Hematopoietic multipotent progenitor cell treated with erythropoietin and hydrocortisone succinate and interleukin-3 and kit ligand, for 8 days (in vitro differentiated cells): ENCODE measurements at regions not wholly inside any gene's neighbourhood (a gene's known extent, or its start where the extent isn't known, plus 50 kb on each side); places are given as distances from the start of the nearest gene placed in this dataset.

Experiments
- DNase-seq: peaks from one replicate; pipeline ENCODE4 v3.0.0-alpha.2; 2015

- no peak for DNase-seq
These were observed 507.3 kb upstream of the ROBO1 start for GRCh38 chr3:80275120-80275519.

DNA sequence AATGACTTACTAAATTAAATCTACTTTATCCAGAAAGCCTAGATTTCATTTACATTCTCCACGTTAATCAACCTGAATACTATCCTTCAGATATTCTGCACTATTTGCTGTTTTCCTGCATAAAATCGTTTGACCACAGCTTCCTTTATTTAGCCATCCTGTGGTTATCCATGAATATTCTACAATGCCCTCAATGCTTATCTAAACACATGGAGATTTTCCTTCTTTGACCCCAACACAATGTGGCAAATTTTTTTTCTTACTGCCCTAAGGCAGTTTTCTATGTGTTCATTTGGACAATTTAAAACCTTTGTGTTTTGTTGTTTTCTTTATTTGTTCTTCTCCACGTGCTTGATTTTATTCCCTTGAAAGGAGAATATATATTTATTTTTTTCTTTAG, 495.5 kb upstream of the ROBO1 start:
- no peak for DNase-seq

DNA sequence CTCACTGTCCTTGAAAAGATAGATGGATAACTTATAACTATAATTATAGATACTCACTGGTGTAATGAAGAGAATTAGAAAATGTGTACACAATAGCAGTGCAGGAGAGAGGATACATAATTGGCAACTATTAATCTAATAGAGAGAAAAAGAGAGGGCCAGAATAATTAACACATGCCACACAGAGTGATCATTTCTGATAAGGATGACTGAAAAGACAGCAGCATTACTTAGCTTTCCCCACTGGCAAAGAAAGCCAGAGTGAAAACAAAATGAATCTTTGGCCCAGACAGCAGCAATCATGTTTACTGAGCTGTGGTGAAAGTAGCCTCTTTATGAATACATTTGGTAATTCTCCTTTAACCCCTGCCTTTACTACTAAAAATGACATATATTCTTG, 493.3 kb upstream of the ROBO1 start:
- DNase-seq: no peak

GRCh38 chr3:80259736-80260135, 491.9 kb upstream of the ROBO1 start:
- DNase-seq: no peak

- DNase-seq: no peak
These were observed 484.3 kb upstream of the ROBO1 start for GRCh38 chr3:80252113-80252512.

GRCh38 chr3:80247766-80248165, 480.0 kb upstream of the ROBO1 start:
- no peak for DNase-seq

DNA sequence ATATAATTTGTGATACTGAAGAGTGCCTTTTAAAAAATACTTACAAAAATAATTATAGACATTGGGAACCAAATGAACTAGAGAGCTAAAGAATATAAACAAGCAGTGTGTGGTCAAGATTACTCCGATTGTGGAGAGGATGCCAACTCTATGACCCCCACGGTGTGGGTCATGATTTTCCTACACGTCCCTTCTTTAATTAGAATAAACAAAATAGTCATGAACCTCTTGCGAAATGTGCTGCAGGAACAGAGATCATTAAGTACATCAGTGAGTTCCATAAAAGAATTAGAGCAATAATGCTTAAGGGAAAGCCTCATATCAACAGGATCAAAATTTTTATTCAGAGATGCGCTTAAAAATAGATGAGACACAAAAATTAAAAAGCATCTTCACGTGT, 476.6 kb upstream of the ROBO1 start:
- no peak for DNase-seq

DNA sequence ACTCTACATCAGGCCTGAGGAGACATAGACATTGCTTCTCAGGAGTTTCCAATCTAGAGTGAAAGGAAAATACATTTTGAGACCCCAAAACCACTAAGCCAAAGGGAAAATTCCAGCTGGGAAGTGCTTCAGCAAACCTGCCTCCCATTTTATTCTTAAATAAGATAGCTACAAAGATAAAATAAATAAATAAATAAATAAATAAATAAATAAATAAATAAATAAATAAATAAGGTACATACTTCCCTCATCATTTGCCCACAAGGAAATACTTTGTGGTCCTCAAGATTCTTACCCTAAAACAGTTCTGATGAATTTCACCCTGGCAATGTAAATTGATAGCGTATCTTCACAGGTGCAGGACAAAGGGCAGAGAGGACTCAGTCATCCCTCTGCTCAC, 474.0 kb upstream of the ROBO1 start:
- no peak for DNase-seq

GRCh38 chr3:80239301-80239700, 471.5 kb upstream of the ROBO1 start:
- DNase-seq: no peak

DNA sequence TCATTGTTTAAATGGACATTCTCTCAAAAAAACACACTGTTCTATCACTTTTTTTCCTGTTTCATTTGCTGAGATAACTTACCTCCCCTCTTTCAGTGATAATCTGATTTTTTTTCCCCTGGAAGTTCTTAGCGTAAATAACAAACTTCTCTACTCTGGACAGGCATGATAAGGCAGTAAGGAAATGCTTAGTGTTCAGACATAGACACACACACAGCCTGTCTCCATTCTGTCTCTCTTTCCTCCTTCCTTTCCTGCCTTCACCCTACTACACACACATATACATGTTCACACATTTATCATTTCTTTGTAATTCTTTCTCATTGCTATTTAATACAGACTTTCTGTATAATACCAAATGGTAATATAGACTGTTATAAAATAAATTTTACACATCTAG, 470.8 kb upstream of the ROBO1 start:
- DNase-seq: no peak

DNA sequence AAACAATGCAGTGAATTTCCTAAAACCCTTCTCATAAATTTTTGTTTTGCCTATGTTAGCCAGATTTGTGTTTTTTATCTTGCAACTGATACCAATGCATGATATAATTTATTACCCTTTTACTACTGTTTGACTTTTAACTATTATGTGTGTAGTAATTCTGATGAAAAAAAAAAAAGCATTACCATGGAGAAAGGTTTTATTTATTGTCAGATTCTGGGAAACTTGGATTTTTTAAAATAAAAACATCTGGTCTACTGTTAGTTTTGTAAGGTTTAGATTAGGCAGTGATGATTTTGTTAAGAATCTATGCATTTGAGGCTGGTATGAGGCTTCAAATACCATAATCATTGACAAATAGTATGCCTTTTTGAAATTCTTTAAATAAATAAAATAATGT, 470.4 kb upstream of the ROBO1 start:
- no peak for DNase-seq

- no peak for DNase-seq
These were observed 466.9 kb upstream of the ROBO1 start for GRCh38 chr3:80234706-80235105.

DNA sequence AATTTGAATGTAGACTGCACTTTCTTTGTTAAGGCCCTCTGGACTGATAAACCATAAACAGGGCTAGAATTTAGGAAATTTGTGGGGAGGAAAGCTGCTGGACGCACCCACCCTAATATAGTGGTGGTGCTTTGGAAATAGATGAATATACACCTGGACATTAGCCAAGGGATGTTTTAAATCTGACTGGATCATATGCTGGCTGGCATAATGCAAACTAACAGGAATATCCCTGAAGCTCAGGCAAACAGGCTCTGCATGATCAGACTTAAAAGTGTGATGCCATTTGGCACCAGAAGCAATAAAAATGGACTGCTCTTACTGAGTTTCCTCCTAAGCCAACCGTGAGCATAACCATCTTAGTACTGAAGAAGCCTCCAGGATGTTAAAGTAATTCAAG, 465.8 kb upstream of the ROBO1 start:
- no peak for DNase-seq

DNA sequence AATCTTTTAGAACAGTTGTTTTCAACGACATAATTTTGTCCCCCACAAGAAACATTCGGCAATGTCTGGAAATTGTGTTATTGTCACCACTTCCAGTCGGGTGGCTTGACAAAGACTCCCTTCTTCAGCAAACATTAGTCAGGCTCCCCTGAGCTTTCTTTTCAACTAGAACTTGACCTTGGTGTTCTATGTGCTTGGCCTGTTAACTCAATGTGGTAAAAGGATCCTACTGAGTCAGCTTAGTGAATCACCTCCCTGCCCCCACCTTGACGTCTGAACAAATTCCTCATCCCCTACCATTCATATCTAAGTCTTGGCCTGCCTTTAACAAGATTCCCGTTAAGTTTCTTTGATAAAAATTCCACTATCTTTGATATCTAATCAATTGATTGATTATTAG, 465.0 kb upstream of the ROBO1 start:
- no peak for DNase-seq

DNA sequence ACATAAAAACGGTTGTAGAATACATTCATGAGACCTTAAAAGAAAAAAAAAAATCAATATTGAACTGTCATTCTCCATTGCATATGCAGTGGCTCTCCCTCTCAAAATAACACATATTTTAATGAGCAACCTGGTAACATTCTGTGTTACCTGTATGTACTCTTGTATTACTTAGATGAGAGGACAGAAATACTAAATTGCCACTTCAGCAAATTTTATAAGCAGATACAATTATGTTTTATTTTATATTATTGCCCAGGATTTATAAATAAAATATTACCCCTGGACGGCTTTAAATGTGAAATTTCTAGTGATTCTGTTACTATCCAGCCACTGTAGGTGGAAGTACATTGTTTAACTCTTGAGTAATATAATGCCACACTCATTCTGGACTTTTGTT, 463.2 kb upstream of the ROBO1 start:
- DNase-seq: no peak

- DNase-seq: no peak
These were observed 459.4 kb upstream of the ROBO1 start for GRCh38 chr3:80227216-80227615.

GRCh38 chr3:80215191-80215590, 447.4 kb upstream of the ROBO1 start:
- no peak for DNase-seq

DNA sequence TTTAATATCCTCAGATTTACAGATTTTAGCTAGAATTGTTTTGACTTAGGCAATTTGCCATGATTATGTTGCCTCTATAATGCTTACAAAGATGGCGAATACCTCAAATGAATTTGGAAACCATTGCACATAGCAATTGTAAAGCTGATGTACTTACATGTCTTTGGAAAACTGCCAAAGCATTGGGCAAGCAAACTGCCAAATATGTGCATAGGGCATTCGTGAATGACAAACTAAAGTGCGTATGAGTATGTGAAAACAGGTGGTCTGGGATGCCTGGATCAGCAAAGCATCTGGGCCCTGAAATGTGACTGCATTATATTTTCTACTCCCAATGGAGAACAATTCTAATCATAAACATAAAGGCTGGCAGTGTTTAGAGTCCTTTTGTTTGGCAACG, 445.3 kb upstream of the ROBO1 start:
- DNase-seq: no peak

DNA sequence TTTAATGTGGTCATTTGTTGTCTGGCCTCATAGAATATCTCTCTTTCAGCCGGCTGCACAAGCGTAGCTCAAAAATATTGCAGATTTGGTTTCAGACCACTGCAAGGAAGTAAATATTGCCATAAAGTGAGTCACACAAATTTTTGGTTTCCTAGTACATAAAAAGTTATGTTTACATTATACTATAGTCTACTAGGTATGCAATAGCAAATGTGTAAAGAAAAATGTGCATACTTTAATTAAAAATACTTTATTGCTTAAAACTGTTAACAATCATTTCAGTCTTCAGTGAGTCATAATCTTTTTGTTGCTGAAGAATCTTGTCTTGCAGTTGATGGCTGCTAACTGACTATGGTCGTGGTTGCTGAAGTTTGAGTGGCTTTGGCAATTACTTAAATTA, 425.1 kb upstream of the ROBO1 start:
- DNase-seq: no peak

DNA sequence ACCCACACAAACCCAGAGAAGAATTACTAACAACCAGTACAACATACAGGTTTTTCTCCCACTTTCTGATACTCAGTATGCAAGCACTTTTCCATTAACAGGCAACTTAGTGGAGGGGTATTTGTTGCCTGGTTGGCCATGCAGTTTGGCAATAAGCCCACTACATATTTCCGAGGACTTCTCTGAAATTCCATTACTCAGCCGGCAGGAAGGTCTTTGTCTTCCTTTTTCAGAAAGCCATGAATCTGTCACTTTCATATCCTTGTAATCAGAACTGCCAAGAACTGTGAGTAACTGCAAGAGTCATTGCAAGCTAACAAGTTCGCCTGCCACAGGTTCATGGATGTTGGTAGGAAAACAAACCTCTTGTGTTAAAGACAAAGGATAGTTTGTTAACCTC, 422.3 kb upstream of the ROBO1 start:
- DNase-seq: no peak

- no peak for DNase-seq
These were observed 420.2 kb upstream of the ROBO1 start for GRCh38 chr3:80187981-80188380.

- no peak for DNase-seq
These were observed 392.2 kb upstream of the ROBO1 start for GRCh38 chr3:80159990-80160506.

- no peak for DNase-seq
These were observed 390.5 kb upstream of the ROBO1 start for GRCh38 chr3:80158332-80158731.

DNA sequence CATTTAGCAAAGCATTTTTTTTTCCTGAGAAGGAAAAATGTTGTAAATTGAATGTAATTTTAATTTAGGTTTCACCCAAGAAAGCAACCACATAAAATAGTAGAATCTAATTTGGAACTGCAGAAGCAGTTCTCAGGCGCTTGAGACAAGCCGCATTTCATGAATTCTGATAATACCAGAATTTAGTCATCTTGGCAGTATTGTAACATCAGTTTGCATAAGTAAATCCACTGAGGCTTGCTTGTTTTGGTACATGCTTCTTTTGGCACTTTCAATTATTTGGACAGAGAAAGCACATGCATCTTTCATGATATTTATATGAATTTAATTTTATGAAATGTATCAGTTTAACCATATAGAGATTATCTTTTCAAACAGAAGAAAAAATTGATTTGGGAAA, 389.7 kb upstream of the ROBO1 start:
- DNase-seq: no peak

DNA sequence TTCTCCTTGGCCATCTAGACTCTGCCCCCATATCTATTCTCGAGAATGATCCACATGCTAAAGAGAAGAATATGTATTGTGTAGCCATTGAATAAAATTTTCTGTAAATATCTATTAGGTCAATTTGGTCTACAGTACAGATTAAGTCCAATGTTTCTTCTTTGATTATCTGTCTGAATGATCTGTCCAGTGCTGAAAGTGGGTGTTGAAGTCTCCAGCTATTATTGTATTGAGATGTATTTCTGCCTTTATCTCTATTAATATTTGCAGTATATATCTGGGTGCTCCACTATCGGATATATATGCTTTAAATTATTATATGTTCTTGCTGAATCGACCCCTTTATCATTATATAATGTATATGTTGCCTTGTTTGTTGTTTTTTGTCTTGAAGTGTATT, 384.9 kb upstream of the ROBO1 start:
- DNase-seq: no peak

DNA sequence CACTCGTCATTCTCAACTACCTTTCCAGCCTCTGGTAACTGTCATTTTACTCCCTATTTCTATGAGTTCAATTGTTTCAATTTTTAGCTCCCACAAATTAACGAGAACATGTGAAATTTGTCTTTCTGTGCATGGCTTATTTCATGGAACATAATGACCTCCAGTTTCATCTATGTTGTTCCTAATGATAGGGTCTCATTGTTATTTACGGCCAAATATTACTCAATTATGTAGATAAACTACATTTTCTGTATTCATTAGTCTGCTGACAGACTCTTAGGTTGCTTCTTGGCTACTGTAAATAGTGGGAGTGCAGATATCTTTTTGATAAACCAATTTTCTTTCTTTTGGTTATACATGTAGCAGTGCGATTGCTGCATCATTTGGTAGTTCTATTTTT, 374.9 kb upstream of the ROBO1 start:
- DNase-seq: no peak
